Endodermal cell (in vitro differentiated cells): ENCODE measurements at regions not wholly inside any gene's neighbourhood (a gene's known extent, or its start where the extent isn't known, plus 50 kb on each side); places are given as distances from the start of the nearest gene placed in this dataset.

Source experiments
- DNase-seq: peaks from one replicate; pipeline ENCODE4 v3.0.0-alpha.2; 2017
- H3K27ac ChIP-seq: 2 replicates; pipeline ENCODE4 v1.5.1; 2013; ENCODE audit warnings: mild to moderate bottlenecking, low read depth, low read length, moderate library complexity
- H3K27me3 ChIP-seq: 2 replicates; pipeline ENCODE4 v1.6.1; 2013; ENCODE audit warnings: mild to moderate bottlenecking, low read length, moderate library complexity; ENCODE audit not compliant: insufficient read depth, control insufficient read depth, poor library complexity, severe bottlenecking
- H3K36me3 ChIP-seq: 2 replicates; pipeline ENCODE4 v1.7.0; 2013; ENCODE audit warnings: mild to moderate bottlenecking, low read length, moderate library complexity; ENCODE audit not compliant: control insufficient read depth, insufficient read depth
- H3K4me1 ChIP-seq: one replicate; pipeline ENCODE4 v1.7.0; 2013; ENCODE audit warnings: low read length; ENCODE audit not compliant: control insufficient read depth, insufficient read depth
- H3K4me3 ChIP-seq: 2 replicates; pipeline ENCODE4 v1.5.1; 2013; ENCODE audit warnings: mild to moderate bottlenecking, low read length, moderate library complexity
- H3K9ac ChIP-seq: 2 replicates; pipeline ENCODE4 v1.6.1; 2013; ENCODE audit warnings: mild to moderate bottlenecking, low read length, moderate library complexity; ENCODE audit not compliant: poor library complexity, severe bottlenecking; ENCODE audit errors: extremely low read depth
- H3K9me3 ChIP-seq: 2 replicates; pipeline ENCODE4 v1.6.1; 2013; ENCODE audit warnings: mild to moderate bottlenecking, low read length, moderate library complexity; ENCODE audit not compliant: control insufficient read depth
- H3K27ac Mint-ChIP-seq: 2 replicates; pipeline ENCODE4 v1.8.0; 2020; ENCODE audit warnings: mixed read lengths
- H3K27me3 Mint-ChIP-seq: 2 replicates; pipeline ENCODE4 v1.8.0; 2021; ENCODE audit warnings: mild to moderate bottlenecking, mixed read lengths; ENCODE audit not compliant: insufficient read depth
- H3K36me3 Mint-ChIP-seq: 2 replicates; pipeline ENCODE4 v1.8.0; 2020; ENCODE audit warnings: low read depth, mixed read lengths
- H3K4me1 Mint-ChIP-seq: 2 replicates; pipeline ENCODE4 v1.8.0; 2020; ENCODE audit warnings: mixed read lengths
- H3K4me3 Mint-ChIP-seq: 2 replicates; pipeline ENCODE4 v1.8.0; 2020; ENCODE audit warnings: mild to moderate bottlenecking, moderate library complexity, mixed read lengths
- H3K9me3 Mint-ChIP-seq: 2 replicates; pipeline ENCODE4 v1.8.0; 2020; ENCODE audit warnings: mild to moderate bottlenecking, mixed read lengths
- CTCF ChIP-seq: fragments of 200-600 bp; sonication (generic); conservative IDR thresholded peaks from 2 replicates; pipeline ENCODE4 v1.5.0; 2021; ENCODE audit warnings: antibody characterized with exemption, mild to moderate bottlenecking
- WGBS, 2 experiments: methylation state at CpG; one replicate each; pipeline versions ENCODE4 v1.1.5 to v1.1.7; 2013; ENCODE audit warnings: missing lambda C conversion rate in 2 of 2, mixed read lengths in 1 of 2; ENCODE audit not compliant: insufficient coverage in 1 of 2, insufficient read length in 1 of 2; 5-methylcytosine and 5-hydroxymethylcytosine counted together

- no peaks in the 10 kb centered on the region for H3K27me3 Mint-ChIP-seq
- H3K36me3 Mint-ChIP-seq, result peaks cover 75% of the 10 kb centered on the region
- Histone ChIP-seq H3K4me3 (no peak overlapping the region), H3K27me3 (no peaks in the 10 kb centered on the region), H3K9me3 (peaks cover 38% of the 10 kb centered on the region), H3K36me3 (peaks cover 44% of the 10 kb centered on the region), H3K27ac (no peak overlapping the region), H3K9ac (no peak overlapping the region), H3K4me1 (no peaks in the 10 kb centered on the region)
- no peak for DNase-seq
- H3K4me3 Mint-ChIP-seq, result no peak overlapping the region
- WGBS, 2 experiments, result 94 to 100% methylated on average over 3 to 5 of the region's 5 CpGs
- no peak for TF ChIP-seq CTCF
- no peaks in the 10 kb centered on the region for H3K4me1 Mint-ChIP-seq
- H3K27ac Mint-ChIP-seq, result no peak overlapping the region
- H3K9me3 Mint-ChIP-seq, result peaks cover 27% of the 10 kb centered on the region
Measured at GRCh38 chr7:149568218-149568617, 70.6 kb upstream of the ZNF746 start.

- Histone ChIP-seq H3K4me3 (no peak overlapping the region), H3K9me3 (peaks cover 19% of the 10 kb centered on the region), H3K27me3 (no peaks in the 10 kb centered on the region), H3K4me1 (no peaks in the 10 kb centered on the region), H3K36me3 (peaks cover 40% of the 10 kb centered on the region), H3K9ac (no peak overlapping the region), H3K27ac (no peak overlapping the region)
- Mint-ChIP-seq H3K27ac (no peak overlapping the region), H3K27me3 (no peaks in the 10 kb centered on the region), H3K9me3 (peaks cover 15% of the 10 kb centered on the region), H3K4me3 (no peak overlapping the region), H3K4me1 (no peaks in the 10 kb centered on the region), H3K36me3 (peaks cover 60% of the 10 kb centered on the region)
- no peak for DNase-seq
- no peak for TF ChIP-seq CTCF
- WGBS, 2 experiments, result 94 to 100% methylated on average over 1 to 3 of the region's 3 CpGs
Measured at GRCh38 chr7:149566103-149566502, 68.5 kb upstream of the ZNF746 start.

- no peak for DNase-seq
- TF ChIP-seq CTCF, result no peak
- Mint-ChIP-seq H3K27me3 (no peaks in the 10 kb centered on the region), H3K9me3 (peaks cover 9% of the 10 kb centered on the region), H3K36me3 (peaks cover 59% of the 10 kb centered on the region), H3K27ac (no peak overlapping the region), H3K4me3 (no peak overlapping the region), H3K4me1 (no peaks in the 10 kb centered on the region)
- WGBS, 2 experiments, result 94 to 100% methylated on average over 1 of the region's 1 CpG
- H3K9ac ChIP-seq, result no peak overlapping the region
- peaks cover 14% of the 10 kb centered on the region for H3K9me3 ChIP-seq
- H3K4me3 ChIP-seq, result no peak overlapping the region
- H3K36me3 ChIP-seq, result peaks cover 44% of the 10 kb centered on the region
- no peaks in the 10 kb centered on the region for H3K4me1 ChIP-seq
- no peaks in the 10 kb centered on the region for H3K27me3 ChIP-seq
- no peak overlapping the region for H3K27ac ChIP-seq
Measured at GRCh38 chr7:149565096-149565382, 67.4 kb upstream of the ZNF746 start.
